Dedifferentiated amniotic fluid mesenchymal stem cell (primary cell): ENCODE measurements at regions not wholly inside any gene's neighbourhood (a gene's known extent, or its start where the extent isn't known, plus 50 kb on each side); places are given as distances from the start of the nearest gene placed in this dataset.

Experiments
- DNase-seq: peaks from one replicate; pipeline ENCODE4 v3.0.0-alpha.2; 2016; ENCODE audit errors: extremely low spot score

- DNase-seq: no peak
Observed at GRCh38 chr15:35724626-35725025, 178.7 kb upstream of the DPH6 start.

GRCh38 chr15:35725353-35725752 is 179.4 kb upstream of the DPH6 start:
- no peak for DNase-seq

DNA sequence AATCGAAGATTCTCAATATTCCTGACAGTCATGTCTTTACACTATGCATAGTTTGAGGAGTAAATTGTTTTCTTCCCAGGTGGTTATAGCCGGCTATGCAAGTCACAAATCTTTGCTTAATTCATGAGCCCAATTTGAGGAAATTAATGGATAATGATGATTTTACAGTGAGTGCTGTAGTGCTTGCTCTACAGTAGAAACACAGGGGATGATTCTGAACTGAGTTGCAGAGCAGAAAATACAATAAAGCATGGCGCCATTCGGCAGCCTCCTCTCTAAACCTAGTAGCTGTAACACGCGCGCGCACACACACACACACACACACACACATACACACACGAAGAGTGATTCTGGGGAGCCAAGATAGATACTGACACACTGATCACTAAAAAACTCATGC is 181.7 kb upstream of the DPH6 start:
- no peak for DNase-seq

- no peak for DNase-seq
Observed at GRCh38 chr15:35728219-35728940, 182.4 kb upstream of the DPH6 start.

GRCh38 chr15:35736150-35736549 is 190.2 kb upstream of the DPH6 start:
- no peak for DNase-seq

- no peak for DNase-seq
Observed at GRCh38 chr15:35737441-35737840, 191.5 kb upstream of the DPH6 start.

DNA sequence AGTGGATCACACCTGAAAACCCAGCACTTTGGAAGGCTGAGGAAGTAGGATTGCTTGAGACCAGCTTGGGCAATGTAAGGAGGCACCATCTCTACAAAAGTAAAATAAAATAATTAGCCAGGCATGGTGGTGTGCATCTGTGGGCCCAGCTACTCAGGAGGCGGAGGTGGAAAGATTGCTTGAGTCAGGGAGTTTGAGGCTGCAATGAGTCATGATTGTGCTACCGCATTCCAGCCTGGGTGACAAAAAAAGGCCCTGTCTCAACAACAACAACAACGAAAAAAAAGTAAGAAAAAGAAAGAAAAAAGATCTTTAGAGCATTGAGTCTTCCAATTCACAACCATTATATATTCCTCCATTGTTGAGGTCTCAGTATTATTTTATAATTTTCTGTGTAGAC is 192.4 kb upstream of the DPH6 start:
- no peak for DNase-seq

DNA sequence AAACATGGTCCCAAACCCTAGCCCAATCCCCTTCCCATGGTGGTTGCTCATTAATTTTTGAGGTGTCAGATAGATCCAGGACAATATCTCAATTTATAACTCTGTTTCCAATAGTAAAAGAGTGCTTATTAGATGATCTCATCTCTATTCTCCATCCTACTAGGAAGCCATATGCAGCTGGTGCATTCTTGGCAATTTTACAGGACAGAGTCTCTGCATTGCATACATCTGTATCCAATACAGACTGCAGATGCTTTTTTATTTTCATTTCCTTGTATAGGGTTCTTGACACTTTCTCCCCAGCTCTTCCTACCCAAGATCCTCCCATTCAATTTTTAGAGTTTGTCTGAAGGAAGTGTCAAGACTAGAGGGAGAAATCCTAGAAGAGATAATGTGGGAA is 194.8 kb upstream of the DPH6 start:
- peak; percentile 63 for DNase-seq

DNA sequence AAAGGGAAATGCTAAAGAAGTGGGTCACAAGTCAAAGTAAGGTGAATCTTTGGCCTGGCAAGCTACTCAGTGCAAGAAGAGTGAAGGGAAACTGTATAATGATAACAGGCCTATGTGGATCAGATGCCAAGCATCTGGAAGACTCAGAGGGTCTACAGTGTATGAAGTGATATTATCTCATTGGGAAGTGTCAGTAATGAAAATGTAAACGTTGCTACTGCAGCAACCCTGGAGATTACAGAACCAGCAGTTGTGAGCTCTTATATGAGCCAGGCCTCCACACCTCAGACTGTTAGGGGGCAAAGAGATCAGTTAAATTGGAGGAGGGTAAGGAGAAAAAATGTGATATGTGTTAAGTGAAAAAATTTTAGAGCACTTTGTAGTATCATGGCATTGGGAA is 195.4 kb upstream of the DPH6 start:
- DNase-seq: no peak

DNA sequence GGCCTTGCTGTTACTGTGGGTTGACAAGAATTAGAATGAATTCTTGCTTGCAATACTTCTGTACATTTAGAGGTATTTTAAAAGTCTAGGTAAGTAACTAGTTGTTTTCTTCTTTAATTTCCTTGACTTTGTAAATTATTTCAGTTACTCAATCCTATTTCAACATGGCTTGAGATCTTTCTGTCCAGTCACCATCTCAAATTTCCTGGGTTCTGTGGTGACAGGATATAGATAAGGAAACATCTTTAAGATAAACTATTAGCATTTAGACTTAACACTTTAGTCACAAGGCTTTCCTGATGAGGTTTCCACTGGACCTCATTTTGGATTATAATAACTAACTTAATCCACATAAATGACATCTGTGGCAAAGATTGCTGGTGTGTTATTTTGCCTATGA is 195.9 kb upstream of the DPH6 start:
- DNase-seq: no peak

DNA sequence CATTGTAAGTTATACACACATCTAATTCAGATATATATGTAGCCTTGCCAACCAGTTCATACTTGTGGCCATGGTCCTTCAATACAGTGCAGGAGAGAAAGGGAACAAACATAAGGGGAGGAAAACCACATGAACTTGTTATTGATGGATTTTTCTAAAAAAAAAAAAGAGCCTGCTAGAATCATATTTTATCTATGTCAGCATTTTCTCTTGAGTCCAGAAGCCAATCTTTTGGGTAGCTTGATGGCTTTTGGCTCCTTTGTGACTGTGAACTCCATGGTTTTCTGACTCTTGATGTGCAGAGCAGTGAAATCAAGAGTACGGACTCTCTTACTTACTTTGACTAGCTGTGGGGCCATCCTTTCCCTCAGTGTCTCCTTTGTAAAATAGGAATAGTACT is 197.4 kb upstream of the DPH6 start:
- no peak for DNase-seq

- DNase-seq: no peak
Observed at GRCh38 chr15:35746121-35746520, 200.2 kb upstream of the DPH6 start.

- no peak for DNase-seq
Observed at GRCh38 chr15:35748105-35748504, 202.1 kb upstream of the DPH6 start.

DNA sequence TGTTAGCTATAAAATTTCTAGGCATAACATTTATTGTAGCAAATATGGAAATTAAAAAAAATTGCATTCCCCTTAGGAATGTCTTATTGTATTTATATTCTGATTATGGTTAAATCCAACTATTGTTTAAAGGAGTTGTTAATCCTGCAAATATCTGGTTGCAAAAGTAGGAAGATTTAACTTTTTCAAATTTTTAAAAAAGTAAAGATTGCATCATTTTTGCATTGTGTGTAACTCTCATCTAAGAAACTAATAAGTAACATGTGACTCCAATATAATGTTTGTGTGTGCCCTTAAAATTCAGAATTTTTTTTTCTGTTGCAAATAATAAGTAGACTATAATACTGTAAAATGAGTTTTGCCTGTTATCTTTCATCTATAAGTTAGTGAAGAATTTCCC is 204.1 kb upstream of the DPH6 start:
- no peak for DNase-seq

DNA sequence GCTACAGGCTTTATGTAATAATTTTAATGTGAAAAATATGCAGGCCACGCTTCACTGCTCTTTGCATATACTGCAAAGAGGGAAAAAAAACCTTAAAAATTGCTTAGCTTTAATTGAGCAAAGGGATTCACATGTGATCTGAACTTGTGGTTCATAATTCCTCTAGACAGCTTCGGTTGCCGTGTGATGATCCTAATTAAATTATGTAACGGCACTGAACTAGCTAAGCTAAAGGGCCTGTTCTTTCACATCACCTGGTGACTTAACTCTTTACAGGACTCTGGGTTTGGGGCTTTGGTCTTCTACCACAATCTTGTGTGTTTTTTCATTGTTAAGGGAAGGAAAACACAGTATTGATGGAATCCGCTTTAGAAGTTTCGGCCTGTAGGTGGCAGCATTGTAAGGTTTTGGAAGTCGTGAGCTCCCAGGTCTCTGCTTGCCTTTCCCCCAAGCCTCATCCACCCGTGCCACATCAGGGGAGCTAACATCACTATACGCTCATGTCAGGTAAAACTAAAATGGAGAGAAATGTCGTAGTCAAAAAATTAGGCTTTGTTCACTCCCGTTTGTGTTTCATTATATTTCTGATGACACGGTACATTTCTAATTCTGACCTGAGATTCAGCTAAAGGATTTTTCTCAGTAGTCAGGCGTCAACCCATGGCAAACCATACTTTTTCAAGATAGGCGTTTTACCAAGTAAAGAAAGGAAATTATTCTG is 205.6 kb upstream of the DPH6 start:
- peak; percentile 90 for DNase-seq

- DNase-seq: no peak
Observed at GRCh38 chr15:35752134-35752466, 206.1 kb upstream of the DPH6 start.

DNA sequence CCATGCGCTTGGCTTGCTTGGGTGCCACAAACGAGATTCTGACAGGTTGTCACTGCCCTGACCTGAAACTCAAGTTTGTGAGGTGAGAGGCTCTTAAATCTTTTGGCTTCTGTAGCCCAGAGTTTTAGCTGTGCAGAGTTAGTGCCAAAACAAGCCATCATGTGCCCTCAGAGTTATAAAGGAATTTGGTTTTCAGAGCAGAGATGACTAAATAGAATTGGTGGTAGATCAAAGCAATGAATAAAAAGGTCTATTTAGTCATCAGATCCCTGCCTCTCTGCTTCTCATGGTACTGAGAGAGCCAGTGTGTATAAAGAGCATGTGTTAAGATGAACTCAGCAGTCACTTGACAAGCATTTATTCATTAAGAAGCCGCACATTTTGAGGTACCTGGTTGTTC is 207.5 kb upstream of the DPH6 start:
- DNase-seq: no peak

- no peak for DNase-seq
Observed at GRCh38 chr15:35755237-35755802, 209.4 kb upstream of the DPH6 start.

- no peak for DNase-seq
Observed at GRCh38 chr15:35756623-35757022, 210.7 kb upstream of the DPH6 start.

DNA sequence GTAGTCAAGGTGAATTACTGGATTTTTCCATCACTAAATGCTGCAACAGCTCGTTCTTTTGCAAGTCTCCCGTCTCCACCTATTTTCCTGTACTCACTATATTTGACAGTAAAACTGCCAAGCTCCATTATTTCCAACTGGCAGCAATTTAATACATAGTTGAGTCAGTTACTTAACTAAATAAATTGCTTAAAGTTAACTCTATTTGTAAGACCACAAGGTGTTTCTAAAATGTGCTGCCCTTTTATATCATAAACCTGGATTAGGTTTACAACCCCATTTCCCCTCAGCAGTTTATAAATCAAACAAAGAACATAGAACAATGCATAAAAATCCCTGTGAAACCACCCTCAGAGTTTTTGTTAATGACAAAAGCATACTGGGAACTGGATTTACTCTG is 211.4 kb upstream of the DPH6 start:
- no peak for DNase-seq

- no peak for DNase-seq
Observed at GRCh38 chr15:35757765-35758164, 211.8 kb upstream of the DPH6 start.

GRCh38 chr15:35764661-35765519 is 218.9 kb upstream of the DPH6 start:
- no peak for DNase-seq

DNA sequence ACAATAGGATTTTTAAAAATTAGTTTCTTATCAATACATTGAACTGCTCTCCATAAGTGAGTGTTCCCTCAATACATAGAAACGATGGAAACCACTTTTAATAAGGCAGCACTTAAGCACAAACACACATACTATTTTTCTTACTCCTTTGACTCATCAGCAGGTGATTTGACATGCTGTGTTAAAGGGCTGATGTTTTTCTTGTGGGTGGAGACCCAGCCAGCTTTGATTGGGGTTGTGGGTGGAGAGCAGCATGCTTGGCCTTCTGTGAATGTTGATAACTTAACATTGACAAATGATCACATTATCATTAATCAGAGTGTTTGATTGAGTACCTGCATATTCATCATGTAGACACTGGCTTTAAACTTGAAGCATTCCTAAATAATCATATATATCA is 223.0 kb upstream of the DPH6 start:
- DNase-seq: no peak
